Neural crest cell (in vitro differentiated cells): ENCODE measurements at regions not wholly inside any gene's neighbourhood (a gene's known extent, or its start where the extent isn't known, plus 50 kb on each side); places are given as distances from the start of the nearest gene placed in this dataset.

Experiments
- DNase-seq: peaks from one replicate; pipeline ENCODE4 v3.0.0; 2021; ENCODE audit warnings: low read depth, mixed read lengths, low spot score
- H3K27ac Mint-ChIP-seq: one replicate; pipeline ENCODE4 v1.8.0; 2021; ENCODE audit warnings: mild to moderate bottlenecking, mixed read lengths; ENCODE audit not compliant: unreplicated experiment
- H3K27me3 Mint-ChIP-seq: 2 replicates; pipeline ENCODE4 v1.8.0; 2021; ENCODE audit warnings: low read depth, mild to moderate bottlenecking, mixed read lengths
- H3K36me3 Mint-ChIP-seq: 2 replicates; pipeline ENCODE4 v1.8.0; 2021; ENCODE audit warnings: low read depth, mild to moderate bottlenecking, mixed read lengths
- H3K4me1 Mint-ChIP-seq: 2 replicates; pipeline ENCODE4 v1.8.0; 2021; ENCODE audit warnings: mixed read lengths
- H3K4me3 Mint-ChIP-seq: one replicate; pipeline ENCODE4 v1.8.0; 2021; ENCODE audit warnings: mild to moderate bottlenecking, mixed read lengths
- H3K9me3 Mint-ChIP-seq: 2 replicates; pipeline ENCODE4 v1.8.0; 2021; ENCODE audit warnings: mixed read lengths
- TF ChIP-seq, protein P1 (sequence below): fragments of 200-600 bp; sonication (generic); conservative IDR thresholded peaks from 2 replicates; pipeline ENCODE4 v1.5.0; 2021; ENCODE audit warnings: antibody characterized with exemption, mild to moderate bottlenecking

DNA sequence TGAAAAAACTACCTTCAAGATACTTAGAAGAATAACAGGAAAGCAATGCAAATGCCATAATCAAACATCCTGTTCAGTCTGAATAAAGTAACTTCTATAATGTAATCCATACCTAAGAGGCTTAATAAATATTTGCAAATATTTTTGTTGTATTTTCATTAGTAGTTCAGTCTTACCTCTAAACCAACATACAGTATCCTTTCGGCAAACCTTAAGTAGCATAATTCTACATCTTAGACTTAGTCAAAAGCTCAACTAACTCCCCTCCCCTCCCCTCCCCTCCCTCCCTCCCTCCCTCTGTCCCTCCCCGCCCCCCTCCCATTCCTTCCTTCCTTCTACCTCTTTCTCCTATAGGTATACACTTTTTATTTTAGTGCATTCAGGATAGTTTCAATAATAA, 1373.2 kb downstream of the SUCLG1 start:
- Mint-ChIP-seq H3K4me1 (peaks cover 10% of the 10 kb centered on the region), H3K27ac (no peak overlapping the region), H3K4me3 (no peak overlapping the region), H3K36me3 (no peaks in the 10 kb centered on the region), H3K27me3 (no peaks in the 10 kb centered on the region), H3K9me3 (peaks cover 5% of the 10 kb centered on the region)
- no peak for DNase-seq
- TF ChIP-seq, protein P1, sequence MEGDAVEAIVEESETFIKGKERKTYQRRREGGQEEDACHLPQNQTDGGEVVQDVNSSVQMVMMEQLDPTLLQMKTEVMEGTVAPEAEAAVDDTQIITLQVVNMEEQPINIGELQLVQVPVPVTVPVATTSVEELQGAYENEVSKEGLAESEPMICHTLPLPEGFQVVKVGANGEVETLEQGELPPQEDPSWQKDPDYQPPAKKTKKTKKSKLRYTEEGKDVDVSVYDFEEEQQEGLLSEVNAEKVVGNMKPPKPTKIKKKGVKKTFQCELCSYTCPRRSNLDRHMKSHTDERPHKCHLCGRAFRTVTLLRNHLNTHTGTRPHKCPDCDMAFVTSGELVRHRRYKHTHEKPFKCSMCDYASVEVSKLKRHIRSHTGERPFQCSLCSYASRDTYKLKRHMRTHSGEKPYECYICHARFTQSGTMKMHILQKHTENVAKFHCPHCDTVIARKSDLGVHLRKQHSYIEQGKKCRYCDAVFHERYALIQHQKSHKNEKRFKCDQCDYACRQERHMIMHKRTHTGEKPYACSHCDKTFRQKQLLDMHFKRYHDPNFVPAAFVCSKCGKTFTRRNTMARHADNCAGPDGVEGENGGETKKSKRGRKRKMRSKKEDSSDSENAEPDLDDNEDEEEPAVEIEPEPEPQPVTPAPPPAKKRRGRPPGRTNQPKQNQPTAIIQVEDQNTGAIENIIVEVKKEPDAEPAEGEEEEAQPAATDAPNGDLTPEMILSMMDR, result no peak

- Mint-ChIP-seq H3K36me3 (no peaks in the 10 kb centered on the region), H3K27ac (no peak overlapping the region), H3K4me3 (no peak overlapping the region), H3K4me1 (peaks cover 10% of the 10 kb centered on the region), H3K27me3 (no peaks in the 10 kb centered on the region), H3K9me3 (no peaks in the 10 kb centered on the region)
- TF ChIP-seq, protein P1, result no peak
- no peak for DNase-seq
Observed at GRCh38 chr2:83081826-83082690, 1377.0 kb downstream of the SUCLG1 start.

- Mint-ChIP-seq H3K9me3 (no peaks in the 10 kb centered on the region), H3K27me3 (no peaks in the 10 kb centered on the region), H3K36me3 (no peaks in the 10 kb centered on the region), H3K27ac (no peak overlapping the region), H3K4me3 (no peak overlapping the region), H3K4me1 (peaks cover 10% of the 10 kb centered on the region)
- TF ChIP-seq, protein P1, result no peak
- no peak for DNase-seq
Observed at GRCh38 chr2:83079007-83079406, 1380.1 kb downstream of the SUCLG1 start.

DNA sequence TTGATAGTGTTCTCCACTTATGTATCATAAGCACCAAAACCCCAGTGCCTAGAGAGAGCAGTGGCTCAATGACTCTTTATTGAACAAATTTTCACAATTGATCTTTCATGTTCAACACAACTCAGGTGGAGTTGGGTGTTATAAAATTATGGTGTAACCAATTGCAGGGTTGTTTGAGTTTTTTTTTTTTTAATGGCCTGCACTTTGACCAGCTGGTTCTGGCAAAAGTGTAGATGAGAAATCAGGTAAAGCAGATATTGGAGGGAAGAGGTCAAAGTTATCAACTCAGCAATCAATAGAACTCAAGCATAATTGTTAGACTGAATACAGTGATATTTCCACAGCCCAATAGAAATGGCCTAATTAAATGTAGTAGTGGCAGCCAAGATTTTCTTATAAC, 1386.3 kb downstream of the SUCLG1 start:
- no peak for DNase-seq
- Mint-ChIP-seq H3K27me3 (no peaks in the 10 kb centered on the region), H3K4me1 (no peaks in the 10 kb centered on the region), H3K36me3 (no peaks in the 10 kb centered on the region), H3K4me3 (no peak overlapping the region), H3K9me3 (no peaks in the 10 kb centered on the region), H3K27ac (no peak overlapping the region)
- TF ChIP-seq, protein P1, result no peak

DNA sequence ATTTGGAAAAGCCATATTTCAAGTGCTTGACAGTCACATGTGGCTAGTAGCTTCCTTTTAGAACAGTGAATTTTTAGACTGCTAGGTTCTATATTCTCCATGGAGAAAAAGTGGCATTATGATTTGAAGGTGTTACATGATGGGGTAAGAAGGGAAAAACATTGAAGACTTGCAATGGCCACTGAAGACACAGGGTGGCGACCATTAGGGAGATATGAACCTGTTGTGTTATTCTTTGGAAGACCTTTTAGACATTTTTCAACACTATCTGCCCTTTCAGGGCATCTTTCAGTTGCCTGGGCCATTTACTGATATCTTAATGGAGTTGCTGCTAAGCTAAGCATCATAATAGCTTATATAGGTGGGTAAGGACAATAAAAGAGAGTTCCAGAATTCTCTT, 1387.2 kb downstream of the SUCLG1 start:
- Mint-ChIP-seq H3K4me3 (no peak overlapping the region), H3K27ac (no peak overlapping the region), H3K9me3 (no peaks in the 10 kb centered on the region), H3K4me1 (no peaks in the 10 kb centered on the region), H3K27me3 (no peaks in the 10 kb centered on the region), H3K36me3 (no peaks in the 10 kb centered on the region)
- no peak for DNase-seq
- TF ChIP-seq, protein P1, result no peak
